ENCODE measurements at regions not wholly inside any gene's neighbourhood (a gene's known extent, or its start where the extent isn't known, plus 50 kb on each side); places are given as distances from the start of the nearest gene placed in this dataset.

DNA sequence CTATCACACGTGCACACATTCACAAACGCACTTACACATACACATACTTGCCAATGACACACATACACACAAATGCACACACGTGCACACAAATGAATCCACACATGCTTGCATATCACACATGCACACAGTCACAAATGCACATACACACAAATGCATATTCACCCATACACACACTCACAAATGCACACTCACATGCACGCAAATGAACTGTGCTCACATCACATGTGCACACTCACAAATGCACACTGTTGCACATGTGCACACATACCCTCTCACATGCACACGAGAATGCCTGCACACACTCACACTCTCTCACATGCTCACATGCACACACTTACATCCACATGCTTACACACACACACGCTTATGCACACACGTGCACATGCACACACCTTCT is 368.1 kb downstream of the EIPR1 start:
- peaks cover 0 to 6% (median 4%) of the 10 kb centered on the region in 4 donors for H3K27me3 ChIP-seq (ENCODE audit: control insufficient read depth in 4 of 4, insufficient read depth in 4 of 4, low read length in 3 of 4)
- peaks cover 0 to 3% (median under 1%) of the 10 kb centered on the region in 4 donors for H3K9me3 ChIP-seq (ENCODE audit: control insufficient read depth in 4 of 4, low read length in 3 of 4)
- DNase-seq (ENCODE audit: low spot score) = no peak
- no peaks in the 10 kb centered on the region for H3K4me1 ChIP-seq (ENCODE audit: control insufficient read depth in 4 of 4, insufficient read depth in 4 of 4, low read length in 3 of 4)
- TF ChIP-seq EGR1 (IDR thresholded peaks at IDR 0.05; ENCODE audit: low read depth in 2 of 2) = no peak
- WGBS = 75% methylated on average over 7 of the region's 7 CpGs
- H3K4me3 ChIP-seq (ENCODE audit: low read depth in 1 of 3, low read length in 3 of 3) = no peak overlapping the region
- H3K36me3 ChIP-seq (ENCODE audit: control insufficient read depth in 4 of 4, insufficient read depth in 3 of 4, low read depth in 1 of 4, low read length in 3 of 4) = no peaks in the 10 kb centered on the region
- no peak overlapping the region for H3K9ac ChIP-seq (ENCODE audit: low read depth in 1 of 2, low read length in 2 of 2)
- H3K27ac ChIP-seq (ENCODE audit: low read depth in 1 of 2, low read length in 2 of 2) = no peak overlapping the region

DNA sequence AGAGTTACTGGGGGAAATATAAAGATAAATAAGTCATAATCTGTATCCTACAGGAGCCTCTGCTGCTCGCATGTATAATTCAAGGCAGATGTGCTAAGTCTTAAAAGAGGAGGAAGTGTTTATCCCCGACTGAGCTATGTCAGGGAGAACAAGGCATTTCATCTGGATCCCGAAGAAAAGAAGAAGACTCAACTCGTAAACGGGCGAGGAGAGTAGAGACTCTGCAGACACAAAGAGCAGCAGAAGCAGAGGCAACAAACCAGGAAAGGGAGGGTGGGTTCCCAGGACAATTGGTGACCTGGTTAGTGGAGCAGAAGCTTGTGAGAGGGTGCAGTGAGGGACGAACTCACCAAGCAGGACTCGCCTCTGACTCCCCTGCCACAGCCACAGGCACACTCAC is 368.6 kb downstream of the EIPR1 start:
- Histone ChIP-seq H3K36me3 (ENCODE audit: control insufficient read depth in 4 of 4, insufficient read depth in 3 of 4, low read depth in 1 of 4, low read length in 3 of 4) (no peaks in the 10 kb centered on the region), H3K27ac (ENCODE audit: low read depth in 1 of 2, low read length in 2 of 2) (no peak overlapping the region), H3K9me3 (ENCODE audit: control insufficient read depth in 4 of 4, low read length in 3 of 4) (peaks cover 0 to 3% (median under 1%) of the 10 kb centered on the region in 4 donors), H3K4me3 (ENCODE audit: low read depth in 1 of 3, low read length in 3 of 3) (no peak overlapping the region), H3K4me1 (ENCODE audit: control insufficient read depth in 4 of 4, insufficient read depth in 4 of 4, low read length in 3 of 4) (no peaks in the 10 kb centered on the region), H3K9ac (ENCODE audit: low read depth in 1 of 2, low read length in 2 of 2) (no peak overlapping the region), H3K27me3 (ENCODE audit: control insufficient read depth in 4 of 4, insufficient read depth in 4 of 4, low read length in 3 of 4) (peaks cover 0 to 10% (median 4%) of the 10 kb centered on the region in 4 donors)
- no peak for DNase-seq (ENCODE audit: low spot score)
- 59% methylated on average over 8 of the region's 8 CpGs for WGBS
- no peak for TF ChIP-seq RXRA (IDR thresholded peaks at IDR 0.05)
- TF ChIP-seq, protein P1, sequence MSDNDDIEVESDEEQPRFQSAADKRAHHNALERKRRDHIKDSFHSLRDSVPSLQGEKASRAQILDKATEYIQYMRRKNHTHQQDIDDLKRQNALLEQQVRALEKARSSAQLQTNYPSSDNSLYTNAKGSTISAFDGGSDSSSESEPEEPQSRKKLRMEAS (IDR thresholded peaks at IDR 0.05) = no peak
- TF ChIP-seq, protein P2, sequence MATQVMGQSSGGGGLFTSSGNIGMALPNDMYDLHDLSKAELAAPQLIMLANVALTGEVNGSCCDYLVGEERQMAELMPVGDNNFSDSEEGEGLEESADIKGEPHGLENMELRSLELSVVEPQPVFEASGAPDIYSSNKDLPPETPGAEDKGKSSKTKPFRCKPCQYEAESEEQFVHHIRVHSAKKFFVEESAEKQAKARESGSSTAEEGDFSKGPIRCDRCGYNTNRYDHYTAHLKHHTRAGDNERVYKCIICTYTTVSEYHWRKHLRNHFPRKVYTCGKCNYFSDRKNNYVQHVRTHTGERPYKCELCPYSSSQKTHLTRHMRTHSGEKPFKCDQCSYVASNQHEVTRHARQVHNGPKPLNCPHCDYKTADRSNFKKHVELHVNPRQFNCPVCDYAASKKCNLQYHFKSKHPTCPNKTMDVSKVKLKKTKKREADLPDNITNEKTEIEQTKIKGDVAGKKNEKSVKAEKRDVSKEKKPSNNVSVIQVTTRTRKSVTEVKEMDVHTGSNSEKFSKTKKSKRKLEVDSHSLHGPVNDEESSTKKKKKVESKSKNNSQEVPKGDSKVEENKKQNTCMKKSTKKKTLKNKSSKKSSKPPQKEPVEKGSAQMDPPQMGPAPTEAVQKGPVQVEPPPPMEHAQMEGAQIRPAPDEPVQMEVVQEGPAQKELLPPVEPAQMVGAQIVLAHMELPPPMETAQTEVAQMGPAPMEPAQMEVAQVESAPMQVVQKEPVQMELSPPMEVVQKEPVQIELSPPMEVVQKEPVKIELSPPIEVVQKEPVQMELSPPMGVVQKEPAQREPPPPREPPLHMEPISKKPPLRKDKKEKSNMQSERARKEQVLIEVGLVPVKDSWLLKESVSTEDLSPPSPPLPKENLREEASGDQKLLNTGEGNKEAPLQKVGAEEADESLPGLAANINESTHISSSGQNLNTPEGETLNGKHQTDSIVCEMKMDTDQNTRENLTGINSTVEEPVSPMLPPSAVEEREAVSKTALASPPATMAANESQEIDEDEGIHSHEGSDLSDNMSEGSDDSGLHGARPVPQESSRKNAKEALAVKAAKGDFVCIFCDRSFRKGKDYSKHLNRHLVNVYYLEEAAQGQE (IDR thresholded peaks at IDR 0.05) = no peak
- no peak for TF ChIP-seq GABPA (IDR thresholded peaks at IDR 0.05 in 1 of 2, conservative IDR thresholded peaks at IDR 0.05 in 1 of 2)
- TF ChIP-seq, protein P3, sequence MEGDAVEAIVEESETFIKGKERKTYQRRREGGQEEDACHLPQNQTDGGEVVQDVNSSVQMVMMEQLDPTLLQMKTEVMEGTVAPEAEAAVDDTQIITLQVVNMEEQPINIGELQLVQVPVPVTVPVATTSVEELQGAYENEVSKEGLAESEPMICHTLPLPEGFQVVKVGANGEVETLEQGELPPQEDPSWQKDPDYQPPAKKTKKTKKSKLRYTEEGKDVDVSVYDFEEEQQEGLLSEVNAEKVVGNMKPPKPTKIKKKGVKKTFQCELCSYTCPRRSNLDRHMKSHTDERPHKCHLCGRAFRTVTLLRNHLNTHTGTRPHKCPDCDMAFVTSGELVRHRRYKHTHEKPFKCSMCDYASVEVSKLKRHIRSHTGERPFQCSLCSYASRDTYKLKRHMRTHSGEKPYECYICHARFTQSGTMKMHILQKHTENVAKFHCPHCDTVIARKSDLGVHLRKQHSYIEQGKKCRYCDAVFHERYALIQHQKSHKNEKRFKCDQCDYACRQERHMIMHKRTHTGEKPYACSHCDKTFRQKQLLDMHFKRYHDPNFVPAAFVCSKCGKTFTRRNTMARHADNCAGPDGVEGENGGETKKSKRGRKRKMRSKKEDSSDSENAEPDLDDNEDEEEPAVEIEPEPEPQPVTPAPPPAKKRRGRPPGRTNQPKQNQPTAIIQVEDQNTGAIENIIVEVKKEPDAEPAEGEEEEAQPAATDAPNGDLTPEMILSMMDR (IDR thresholded peaks at IDR 0.05; ENCODE audit: low read depth, low read length, missing input control) = no peak
- no peak for TF ChIP-seq FOXA1 (IDR thresholded peaks at IDR 0.05)
- no peak for TF ChIP-seq EGR1 (IDR thresholded peaks at IDR 0.05; ENCODE audit: low read depth in 2 of 2)
- TF ChIP-seq JUND (IDR thresholded peaks at IDR 0.05) = no peak
- no peak for TF ChIP-seq SP1 (IDR thresholded peaks at IDR 0.05)
- TF ChIP-seq YY1 (IDR thresholded peaks at IDR 0.05) = no peak
- no peak for TF ChIP-seq RAD21 (IDR thresholded peaks at IDR 0.05)
- TF ChIP-seq HNF4A (conservative IDR thresholded peaks at IDR 0.05) = no peak
- TF ChIP-seq NR2F2 (IDR thresholded peaks at IDR 0.05) = no peak

DNA sequence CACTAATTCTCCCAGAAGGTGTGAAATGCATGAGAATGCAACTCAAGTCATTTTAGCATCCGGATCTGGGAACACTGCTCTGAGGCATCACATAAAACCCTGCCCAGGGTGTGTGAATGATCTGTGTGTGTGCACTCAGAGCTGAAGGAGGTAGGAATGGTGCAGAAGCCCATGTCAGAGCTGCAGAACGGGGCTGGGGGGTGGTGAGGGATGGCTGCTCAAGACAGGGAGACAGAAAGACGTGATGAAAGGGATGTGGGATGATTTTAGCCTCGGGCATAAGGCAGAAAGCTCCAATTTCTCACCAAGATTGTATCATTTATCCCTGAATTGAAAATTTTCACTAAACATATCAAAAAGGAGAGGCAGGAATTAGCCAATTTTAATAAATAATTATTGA is 369.1 kb downstream of the EIPR1 start:
- Histone ChIP-seq H3K27ac (ENCODE audit: low read depth in 1 of 2, low read length in 2 of 2) (no peak overlapping the region), H3K9me3 (ENCODE audit: control insufficient read depth in 4 of 4, low read length in 3 of 4) (peaks cover 0 to 3% (median under 1%) of the 10 kb centered on the region in 4 donors), H3K27me3 (ENCODE audit: control insufficient read depth in 4 of 4, insufficient read depth in 4 of 4, low read length in 3 of 4) (peaks cover 0 to 10% (median 4%) of the 10 kb centered on the region in 4 donors), H3K4me3 (ENCODE audit: low read depth in 1 of 3, low read length in 3 of 3) (no peak overlapping the region), H3K4me1 (ENCODE audit: control insufficient read depth in 4 of 4, insufficient read depth in 4 of 4, low read length in 3 of 4) (no peaks in the 10 kb centered on the region), H3K9ac (ENCODE audit: low read depth in 1 of 2, low read length in 2 of 2) (no peak overlapping the region), H3K36me3 (ENCODE audit: control insufficient read depth in 4 of 4, insufficient read depth in 3 of 4, low read depth in 1 of 4, low read length in 3 of 4) (no peaks in the 10 kb centered on the region)
- no peak for DNase-seq (ENCODE audit: low spot score)
- 53% methylated on average over 4 of the region's 4 CpGs for WGBS
- TF ChIP-seq FOXA1 (IDR thresholded peaks at IDR 0.05) = no peak
- TF ChIP-seq JUND (IDR thresholded peaks at IDR 0.05) = no peak
- TF ChIP-seq YY1 (IDR thresholded peaks at IDR 0.05) = no peak
- TF ChIP-seq, protein P3 (IDR thresholded peaks at IDR 0.05; ENCODE audit: low read depth, low read length, missing input control) = no peak
- no peak for TF ChIP-seq NR2F2 (IDR thresholded peaks at IDR 0.05)
- TF ChIP-seq GABPA (IDR thresholded peaks at IDR 0.05 in 1 of 2, conservative IDR thresholded peaks at IDR 0.05 in 1 of 2) = no peak
- no peak for TF ChIP-seq RXRA (IDR thresholded peaks at IDR 0.05)
- TF ChIP-seq EGR1 (IDR thresholded peaks at IDR 0.05; ENCODE audit: low read depth in 2 of 2) = no peak
- no peak for TF ChIP-seq HNF4A (conservative IDR thresholded peaks at IDR 0.05)
- no peak for TF ChIP-seq TAF1 (conservative IDR thresholded peaks at IDR 0.05)
- TF ChIP-seq, protein P4, sequence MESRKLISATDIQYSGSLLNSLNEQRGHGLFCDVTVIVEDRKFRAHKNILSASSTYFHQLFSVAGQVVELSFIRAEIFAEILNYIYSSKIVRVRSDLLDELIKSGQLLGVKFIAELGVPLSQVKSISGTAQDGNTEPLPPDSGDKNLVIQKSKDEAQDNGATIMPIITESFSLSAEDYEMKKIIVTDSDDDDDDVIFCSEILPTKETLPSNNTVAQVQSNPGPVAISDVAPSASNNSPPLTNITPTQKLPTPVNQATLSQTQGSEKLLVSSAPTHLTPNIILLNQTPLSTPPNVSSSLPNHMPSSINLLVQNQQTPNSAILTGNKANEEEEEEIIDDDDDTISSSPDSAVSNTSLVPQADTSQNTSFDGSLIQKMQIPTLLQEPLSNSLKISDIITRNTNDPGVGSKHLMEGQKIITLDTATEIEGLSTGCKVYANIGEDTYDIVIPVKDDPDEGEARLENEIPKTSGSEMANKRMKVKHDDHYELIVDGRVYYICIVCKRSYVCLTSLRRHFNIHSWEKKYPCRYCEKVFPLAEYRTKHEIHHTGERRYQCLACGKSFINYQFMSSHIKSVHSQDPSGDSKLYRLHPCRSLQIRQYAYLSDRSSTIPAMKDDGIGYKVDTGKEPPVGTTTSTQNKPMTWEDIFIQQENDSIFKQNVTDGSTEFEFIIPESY (IDR thresholded peaks at IDR 0.05) = no peak

Data from liver (tissue), 8 donors.